OCI-LY1 (cell line): ENCODE measurements at regions not wholly inside any gene's neighbourhood (a gene's known extent, or its start where the extent isn't known, plus 50 kb on each side); places are given as distances from the start of the nearest gene placed in this dataset.

Experiments
- CTCF ChIP-seq: fragments of 200-600 bp; sonication (generic), shearing (Covaris generic); IDR thresholded peaks from 2 replicates; pipeline ENCODE4 v1.5.1; 2017; ENCODE audit warnings: mild to moderate bottlenecking, antibody characterized with exemption, low read length, moderate library complexity, mixed read lengths
- EZH2 ChIP-seq: fragments of 200-600 bp; sonication (generic), shearing (Covaris generic); IDR thresholded peaks from 2 replicates; pipeline ENCODE4 v1.8.0; 2017; ENCODE audit warnings: borderline replicate concordance, mixed run types, mild to moderate bottlenecking, antibody characterized with exemption, low read length, moderate library complexity, mixed read lengths

DNA sequence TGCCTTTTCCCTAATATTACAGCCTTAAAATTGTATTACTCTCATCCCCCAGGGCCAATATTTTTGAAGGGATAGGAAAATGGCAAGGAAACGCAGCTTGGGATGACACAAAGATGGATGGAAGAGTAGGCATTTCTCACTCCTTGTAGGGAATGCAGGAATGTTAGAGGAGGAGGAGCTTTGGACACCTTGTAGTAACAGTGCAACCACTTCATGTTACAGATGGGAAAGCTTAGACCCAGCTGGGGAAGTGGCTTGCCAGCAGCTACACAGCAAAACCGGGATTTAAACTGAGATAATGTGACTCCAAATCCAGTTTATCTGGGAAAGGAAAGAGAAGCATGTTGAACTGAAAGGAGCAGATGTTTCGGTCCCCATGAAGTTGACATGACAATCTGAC lies 473.7 kb upstream of the DAB1 start:
- TF ChIP-seq CTCF (no peak), EZH2 (no peak)
